ENCODE measurements at regions not wholly inside any gene's neighbourhood (a gene's known extent, or its start where the extent isn't known, plus 50 kb on each side); places are given as distances from the start of the nearest gene placed in this dataset.

DNA sequence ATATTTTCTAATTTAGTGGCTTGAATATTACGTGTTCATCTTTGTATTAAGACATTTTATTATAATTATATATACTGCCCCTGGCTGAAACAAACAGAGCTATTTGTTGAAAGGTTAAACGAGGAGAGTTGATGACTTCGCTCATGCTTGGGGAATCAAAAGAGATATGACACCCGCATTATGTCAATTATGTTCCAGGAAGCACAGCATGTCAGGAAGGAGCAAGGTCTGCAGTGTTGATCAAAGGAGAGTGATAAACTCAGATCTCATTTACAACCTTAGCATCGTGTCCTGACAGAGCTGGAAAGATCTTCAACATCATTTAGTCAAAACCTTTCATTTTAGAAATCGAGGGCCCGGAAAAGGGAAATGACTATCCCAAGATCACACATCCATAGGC is 510.1 kb downstream of the TDRD15 start:
- no peak for ATAC-seq
- no peak overlapping the region for H3K4me2 ChIP-seq (ENCODE audit: low read depth, low read length)
- no peak overlapping the region for H3K4me3 ChIP-seq (replicated peaks in 1 of 3; ENCODE audit: insufficient read depth in 1 of 3, low read depth in 2 of 3, low read length in 3 of 3)
- FAIRE-seq = no peak
- no peak for TF ChIP-seq ZNF569 (CRISPR knock-in tag; IDR thresholded peaks at IDR 0.05; ENCODE audit: borderline replicate concordance)
- no peak for TF ChIP-seq RBAK (CRISPR knock-in tag; IDR thresholded peaks at IDR 0.05)
- TF ChIP-seq ZBTB38 (CRISPR knock-in tag; IDR thresholded peaks at IDR 0.05) = no peak
- TF ChIP-seq EEA1 (CRISPR knock-in tag; IDR thresholded peaks at IDR 0.05; ENCODE audit: borderline replicate concordance) = no peak
- no peak for TF ChIP-seq HNRNPLL (IDR thresholded peaks at IDR 0.05; ENCODE audit: low read depth, low read length, poor library complexity, severe bottlenecking)
- no peak for TF ChIP-seq BORCS8-MEF2B (CRISPR knock-in tag; IDR thresholded peaks at IDR 0.05)
- TF ChIP-seq ZNF850 (CRISPR knock-in tag; conservative IDR thresholded peaks at IDR 0.05) = no peak
- TF ChIP-seq, protein P1, sequence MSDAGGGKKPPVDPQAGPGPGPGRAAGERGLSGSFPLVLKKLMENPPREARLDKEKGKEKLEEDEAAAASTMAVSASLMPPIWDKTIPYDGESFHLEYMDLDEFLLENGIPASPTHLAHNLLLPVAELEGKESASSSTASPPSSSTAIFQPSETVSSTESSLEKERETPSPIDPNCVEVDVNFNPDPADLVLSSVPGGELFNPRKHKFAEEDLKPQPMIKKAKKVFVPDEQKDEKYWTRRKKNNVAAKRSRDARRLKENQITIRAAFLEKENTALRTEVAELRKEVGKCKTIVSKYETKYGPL (CRISPR knock-in tag; IDR thresholded peaks at IDR 0.05) = no peak
- no peak for TF ChIP-seq ZNF773 (CRISPR knock-in tag; IDR thresholded peaks at IDR 0.05; ENCODE audit: borderline replicate concordance)
- TF ChIP-seq HDAC1 (CRISPR knock-in tag; IDR thresholded peaks at IDR 0.05) = no peak
- no peak for TF ChIP-seq NCOA5 (CRISPR knock-in tag; IDR thresholded peaks at IDR 0.05)
- TF ChIP-seq, protein P2, sequence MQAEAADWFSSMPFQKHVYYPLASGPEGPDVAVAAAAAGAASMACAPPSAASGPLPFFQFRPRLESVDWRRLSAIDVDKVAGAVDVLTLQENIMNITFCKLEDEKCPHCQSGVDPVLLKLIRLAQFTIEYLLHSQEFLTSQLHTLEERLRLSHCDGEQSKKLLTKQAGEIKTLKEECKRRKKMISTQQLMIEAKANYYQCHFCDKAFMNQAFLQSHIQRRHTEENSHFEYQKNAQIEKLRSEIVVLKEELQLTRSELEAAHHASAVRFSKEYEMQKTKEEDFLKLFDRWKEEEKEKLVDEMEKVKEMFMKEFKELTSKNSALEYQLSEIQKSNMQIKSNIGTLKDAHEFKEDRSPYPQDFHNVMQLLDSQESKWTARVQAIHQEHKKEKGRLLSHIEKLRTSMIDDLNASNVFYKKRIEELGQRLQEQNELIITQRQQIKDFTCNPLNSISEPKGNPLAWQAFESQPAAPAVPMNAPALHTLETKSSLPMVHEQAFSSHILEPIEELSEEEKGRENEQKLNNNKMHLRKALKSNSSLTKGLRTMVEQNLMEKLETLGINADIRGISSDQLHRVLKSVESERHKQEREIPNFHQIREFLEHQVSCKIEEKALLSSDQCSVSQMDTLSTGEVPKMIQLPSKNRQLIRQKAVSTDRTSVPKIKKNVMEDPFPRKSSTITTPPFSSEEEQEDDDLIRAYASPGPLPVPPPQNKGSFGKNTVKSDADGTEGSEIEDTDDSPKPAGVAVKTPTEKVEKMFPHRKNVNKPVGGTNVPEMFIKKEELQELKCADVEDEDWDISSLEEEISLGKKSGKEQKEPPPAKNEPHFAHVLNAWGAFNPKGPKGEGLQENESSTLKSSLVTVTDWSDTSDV (CRISPR knock-in tag; IDR thresholded peaks at IDR 0.05) = no peak
- in situ Hi-C loops (cut with HindIII; ENCODE audit: extremely low pct_ligation_motif_present, low pct_unique_long_range_greater_than_20kb) (no loop called here), intact Hi-C loops (cut with micrococcal nuclease; ENCODE audit: unreplicated experiment) (no loop called here)
- no peak overlapping the region for H3K27ac ChIP-seq (ENCODE audit: extremely low read length, insufficient read depth, low read length)
- no peaks in the 10 kb centered on the region; a peak in 1 of 5 replicates for H3K27me3 ChIP-seq (ENCODE audit: control insufficient read depth in 1 of 2, insufficient read depth in 2 of 2, low read length in 2 of 2)
- H4K20me1 ChIP-seq (ENCODE audit: insufficient read depth, low read length) = no peaks in the 10 kb centered on the region
- BruUV-seq (replicated peaks) = no TSS peak
- no peak overlapping the region for H3K9ac ChIP-seq (ENCODE audit: insufficient read depth, low read depth, low read length)
- CTCF ChIA-PET (ENCODE audit: low intra/inter-chr PET ratio, low total read pairs) = no interaction called here
- no peaks in the 10 kb centered on the region for H3K9me3 ChIP-seq (ENCODE audit: low read length)
- no peaks in the 10 kb centered on the region for H3K36me3 ChIP-seq (replicated peaks in 1 of 2; ENCODE audit: control insufficient read depth in 1 of 2, insufficient read depth in 2 of 2, low read length in 2 of 2)
- WGBS (ENCODE audit: low lambda C conversion rate) = 37% methylated on average over 7 of the region's 7 CpGs
- DNase-seq (ENCODE audit: low spot score) = no peak
- no peaks in the 10 kb centered on the region for H3K79me2 ChIP-seq (ENCODE audit: insufficient read depth, low read length)
- POLR2A ChIA-PET = no interaction called here
- no peaks in the 10 kb centered on the region for H3K4me1 ChIP-seq (ENCODE audit: insufficient read depth, low read length)
- H2AFZ ChIP-seq (ENCODE audit: low read length) = no peak overlapping the region

All from HepG2 (cell line).